NB4 (cell line): ENCODE measurements at regions not wholly inside any gene's neighbourhood (a gene's known extent, or its start where the extent isn't known, plus 50 kb on each side); places are given as distances from the start of the nearest gene placed in this dataset.
"Not testable (repeated sequence)": the region's sequence is repeated elsewhere in the genome, so short reads cannot be mapped to it uniquely, and the experiment has no call there.

ENCODE experiments used
- DNase-seq: peaks from one replicate; pipeline ENCODE4 v3.0.0; 2010; ENCODE audit warnings: low read depth
- H3K4me3 ChIP-seq: one replicate; pipeline ENCODE4 v1.5.1; 2011; ENCODE audit warnings: mild to moderate bottlenecking, low read depth, low read length, moderate library complexity
- MYC ChIP-seq: IDR thresholded peaks from 2 replicates; pipeline ENCODE4 v1.6.1; 2011; ENCODE audit warnings: low read depth, low read length
- POLR2A ChIP-seq: IDR thresholded peaks from 2 replicates; pipeline ENCODE4 v1.6.1; 2011; ENCODE audit warnings: mild to moderate bottlenecking; ENCODE audit not compliant: insufficient read length; ENCODE audit errors: extremely low read depth
- TF ChIP-seq, protein P1 (sequence below): IDR thresholded peaks from 2 replicates; pipeline ENCODE4 v1.6.1; 2011; ENCODE audit warnings: low read depth, low read length
- TF ChIP-seq, protein P2 (sequence below): IDR thresholded peaks from one replicate; pipeline ENCODE4 v1.5.1; 2012; ENCODE audit warnings: low read depth, low read length

DNA sequence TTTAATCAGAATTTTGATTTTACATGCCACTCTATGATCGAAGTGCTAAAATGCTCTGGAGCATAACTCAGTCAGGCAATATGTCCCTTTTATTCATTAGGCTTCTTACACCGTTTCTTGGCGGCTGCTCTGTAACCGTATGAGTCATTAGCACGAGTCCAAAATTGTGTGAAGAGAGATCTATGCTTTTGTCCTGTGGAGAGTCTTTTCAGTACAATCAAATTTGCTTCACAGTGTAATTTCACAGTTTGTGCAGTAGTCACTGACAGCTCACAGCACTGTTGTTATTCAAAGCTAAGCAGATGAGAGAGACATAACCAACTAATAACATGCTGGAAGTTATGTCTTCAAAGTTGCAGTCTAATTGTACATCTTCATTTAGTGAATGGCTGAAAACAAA is 167.8 kb downstream of the PCDH10 start:
- TF ChIP-seq, protein P1, sequence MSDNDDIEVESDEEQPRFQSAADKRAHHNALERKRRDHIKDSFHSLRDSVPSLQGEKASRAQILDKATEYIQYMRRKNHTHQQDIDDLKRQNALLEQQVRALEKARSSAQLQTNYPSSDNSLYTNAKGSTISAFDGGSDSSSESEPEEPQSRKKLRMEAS = no peak
- TF ChIP-seq, protein P2, sequence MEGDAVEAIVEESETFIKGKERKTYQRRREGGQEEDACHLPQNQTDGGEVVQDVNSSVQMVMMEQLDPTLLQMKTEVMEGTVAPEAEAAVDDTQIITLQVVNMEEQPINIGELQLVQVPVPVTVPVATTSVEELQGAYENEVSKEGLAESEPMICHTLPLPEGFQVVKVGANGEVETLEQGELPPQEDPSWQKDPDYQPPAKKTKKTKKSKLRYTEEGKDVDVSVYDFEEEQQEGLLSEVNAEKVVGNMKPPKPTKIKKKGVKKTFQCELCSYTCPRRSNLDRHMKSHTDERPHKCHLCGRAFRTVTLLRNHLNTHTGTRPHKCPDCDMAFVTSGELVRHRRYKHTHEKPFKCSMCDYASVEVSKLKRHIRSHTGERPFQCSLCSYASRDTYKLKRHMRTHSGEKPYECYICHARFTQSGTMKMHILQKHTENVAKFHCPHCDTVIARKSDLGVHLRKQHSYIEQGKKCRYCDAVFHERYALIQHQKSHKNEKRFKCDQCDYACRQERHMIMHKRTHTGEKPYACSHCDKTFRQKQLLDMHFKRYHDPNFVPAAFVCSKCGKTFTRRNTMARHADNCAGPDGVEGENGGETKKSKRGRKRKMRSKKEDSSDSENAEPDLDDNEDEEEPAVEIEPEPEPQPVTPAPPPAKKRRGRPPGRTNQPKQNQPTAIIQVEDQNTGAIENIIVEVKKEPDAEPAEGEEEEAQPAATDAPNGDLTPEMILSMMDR = no peak
- no peak for TF ChIP-seq MYC
- no peak for DNase-seq
- no peak overlapping the region for H3K4me3 ChIP-seq

DNA sequence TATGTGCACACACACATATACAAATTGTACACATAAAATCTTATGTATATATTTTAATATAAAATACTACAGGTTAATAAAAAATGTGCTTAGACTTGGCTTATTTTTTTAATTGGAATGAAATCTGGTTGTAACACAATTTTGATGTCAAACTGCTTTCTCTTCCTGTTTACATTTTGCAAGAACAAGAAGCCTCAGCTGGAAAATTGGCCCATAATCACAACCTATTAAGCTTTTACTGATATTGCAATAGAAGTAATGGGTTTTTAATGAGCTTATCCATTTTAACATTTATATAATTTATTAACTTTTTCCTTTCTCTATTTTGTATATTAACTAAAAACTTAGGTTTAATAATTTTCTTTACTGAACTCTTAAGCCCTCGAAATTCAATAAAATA is 165.9 kb downstream of the PCDH10 start:
- TF ChIP-seq, protein P2 = no peak
- TF ChIP-seq POLR2A (no peak), MYC (no peak)
- TF ChIP-seq, protein P1 = no peak
- no peak overlapping the region for H3K4me3 ChIP-seq
- DNase-seq = no peak

DNA sequence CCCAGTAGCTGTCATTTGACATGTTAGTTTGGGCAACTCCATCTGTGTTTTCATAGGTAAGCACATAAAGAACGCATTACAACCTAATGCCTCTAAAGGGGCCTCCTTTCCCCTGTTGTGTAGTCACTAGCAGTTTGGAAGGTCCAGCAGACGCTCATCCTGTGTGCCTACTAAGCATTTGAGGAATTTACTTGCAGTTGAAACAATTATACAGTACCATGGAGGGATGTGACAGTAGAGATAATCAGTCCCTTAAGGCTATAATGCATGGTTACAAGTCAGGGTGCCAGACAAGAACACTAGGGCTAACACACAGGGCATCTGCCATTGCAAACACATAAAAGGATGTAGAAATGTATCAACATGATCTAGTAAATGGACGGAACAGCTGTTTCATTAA is 138.3 kb downstream of the PCDH10 start:
- DNase-seq = no peak
- no peak overlapping the region for H3K4me3 ChIP-seq
- no peak for TF ChIP-seq POLR2A

DNA sequence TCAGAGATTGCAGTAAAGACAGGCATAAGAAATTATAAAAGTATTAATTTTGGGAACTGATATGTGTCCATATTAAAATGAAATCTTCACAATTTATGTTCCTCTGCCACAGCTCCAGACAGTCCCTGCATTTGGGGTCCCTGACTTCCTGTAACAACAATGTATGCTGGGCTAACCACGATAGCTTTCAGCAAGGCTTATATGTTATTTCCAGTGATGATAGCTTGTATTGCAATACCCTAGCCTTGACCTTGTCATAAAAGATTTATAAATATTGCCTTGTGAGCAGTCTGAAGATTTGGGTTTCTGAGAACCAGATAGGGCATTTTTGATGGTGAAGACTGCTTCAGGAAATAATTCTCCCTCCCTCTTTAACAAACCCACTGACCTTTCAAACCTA is 129.5 kb downstream of the PCDH10 start:
- DNase-seq = no peak
- TF ChIP-seq, protein P2 = no peak
- no peak for TF ChIP-seq POLR2A
- TF ChIP-seq, protein P1 = no peak
- no peak for TF ChIP-seq MYC

DNA sequence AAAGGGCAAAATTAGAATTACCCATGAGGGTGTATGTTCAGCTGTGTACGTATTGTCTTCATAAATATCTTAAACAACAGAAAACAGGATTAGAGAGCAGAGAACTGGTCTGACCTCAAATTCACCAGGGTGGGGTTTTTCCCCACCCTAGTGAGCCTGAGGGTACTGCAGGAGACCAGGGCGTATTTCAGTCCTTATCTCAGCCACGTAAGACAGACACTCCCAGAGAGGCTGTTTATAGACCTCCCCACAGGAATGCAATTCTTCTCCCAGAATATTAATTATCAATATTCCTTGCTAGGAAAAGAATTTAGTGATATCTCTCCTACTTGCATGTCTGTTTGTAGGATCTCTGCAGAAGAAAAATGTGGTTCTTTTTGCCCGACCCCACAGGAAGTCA is 128.8 kb downstream of the PCDH10 start:
- not testable (repeated sequence) for H3K4me3 ChIP-seq, DNase-seq

More for the DNA sequence above, 129.5 kb downstream of the PCDH10 start:
- no peak overlapping the region for H3K4me3 ChIP-seq

DNA sequence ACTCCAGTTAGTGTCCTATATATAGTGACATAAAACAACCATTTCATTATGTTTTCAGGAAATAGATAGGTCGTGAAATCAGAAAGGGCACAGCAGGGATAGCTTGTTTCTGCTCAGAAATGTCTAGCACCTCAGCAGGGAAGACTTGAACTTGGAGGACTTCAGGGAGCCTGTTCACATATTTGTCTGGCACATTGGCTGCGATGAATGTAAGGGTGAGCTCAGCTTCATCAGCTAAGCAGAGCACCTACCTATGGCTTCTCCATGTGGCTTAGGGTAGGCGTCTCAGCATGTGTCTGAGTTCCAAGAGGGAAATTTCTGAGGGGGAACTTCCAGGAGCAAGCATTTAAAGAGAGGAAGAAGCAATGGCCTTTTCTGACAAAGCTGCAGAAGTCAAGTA is 126.2 kb downstream of the PCDH10 start:
- no peak overlapping the region for H3K4me3 ChIP-seq
- DNase-seq = no peak
- no peak for TF ChIP-seq POLR2A
- TF ChIP-seq MYC = no peak
- TF ChIP-seq, protein P1 = no peak
- TF ChIP-seq, protein P2 = no peak

DNA sequence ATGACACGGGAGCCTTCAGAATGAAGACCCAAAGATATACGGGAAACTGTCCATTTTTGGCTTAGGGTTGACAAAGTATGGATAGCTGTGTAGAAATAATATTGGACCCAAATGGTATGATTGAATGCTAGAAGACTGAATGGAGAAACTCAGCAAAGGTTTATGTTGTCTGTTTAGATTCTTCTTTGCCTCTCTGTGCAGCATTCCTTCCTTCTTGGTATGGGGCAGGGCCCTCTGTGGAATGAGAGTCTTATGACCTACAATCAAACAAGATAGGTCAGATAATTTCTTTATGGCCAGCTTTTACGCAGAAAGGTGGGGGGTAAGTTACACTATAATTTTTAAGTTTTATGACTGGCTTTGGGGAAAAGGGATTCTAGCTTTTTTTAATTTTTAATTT is 124.3 kb downstream of the PCDH10 start:
- DNase-seq = no peak
- TF ChIP-seq POLR2A (no peak), MYC (no peak)
- TF ChIP-seq, protein P1 = no peak
- TF ChIP-seq, protein P2 = no peak
- H3K4me3 ChIP-seq = no peak overlapping the region
